ENCODE measurements at regions not wholly inside any gene's neighbourhood (a gene's known extent, or its start where the extent isn't known, plus 50 kb on each side); places are given as distances from the start of the nearest gene placed in this dataset.

- DNase-seq (ENCODE audit: extremely low read depth, low read depth): no peak
- TF ChIP-seq CTCF (IDR thresholded peaks at IDR 0.05; ENCODE audit: low read depth, low read length): no peak
These were observed 205.4 kb downstream of the TPBG start for GRCh38 chr6:82569022-82569421.

- DNase-seq (ENCODE audit: extremely low read depth, low read depth): no peak
- TF ChIP-seq CTCF (IDR thresholded peaks at IDR 0.05; ENCODE audit: low read depth, low read length): no peak
These were observed 206.5 kb downstream of the TPBG start for GRCh38 chr6:82570083-82570482.

- no peak for TF ChIP-seq CTCF (IDR thresholded peaks at IDR 0.05; ENCODE audit: low read depth, low read length)
- DNase-seq (ENCODE audit: extremely low read depth, low read depth): no peak
These were observed 207.8 kb downstream of the TPBG start for GRCh38 chr6:82571455-82571854.

GRCh38 chr6:82573254-82573972 lies 209.8 kb downstream of the TPBG start:
- TF ChIP-seq CTCF (IDR thresholded peaks at IDR 0.05; ENCODE audit: low read depth, low read length): no peak
- DNase-seq (ENCODE audit: extremely low read depth, low read depth): no peak

GRCh38 chr6:82576284-82576683 lies 212.7 kb downstream of the TPBG start:
- no peak for DNase-seq (ENCODE audit: extremely low read depth, low read depth)
- TF ChIP-seq CTCF (IDR thresholded peaks at IDR 0.05; ENCODE audit: low read depth, low read length): no peak

- DNase-seq (ENCODE audit: extremely low read depth, low read depth): no peak
- TF ChIP-seq CTCF (IDR thresholded peaks at IDR 0.05; ENCODE audit: low read depth, low read length): no peak
These were observed 220.6 kb downstream of the TPBG start for GRCh38 chr6:82584194-82584695.

- DNase-seq (ENCODE audit: extremely low read depth, low read depth): no peak
- TF ChIP-seq CTCF (IDR thresholded peaks at IDR 0.05; ENCODE audit: low read depth, low read length): no peak
These were observed 221.2 kb downstream of the TPBG start for GRCh38 chr6:82584856-82585255.
